NCI-H226 (cell line): ENCODE measurements at regions not wholly inside any gene's neighbourhood (a gene's known extent, or its start where the extent isn't known, plus 50 kb on each side); places are given as distances from the start of the nearest gene placed in this dataset.

Source experiments
- DNase-seq: peaks from one replicate; pipeline ENCODE4 v3.0.0-alpha.2; 2015

GRCh38 chr4:35986537-35986936 is 257.8 kb downstream of the ARAP2 start:
- no peak for DNase-seq

- no peak for DNase-seq
Observed at GRCh38 chr4:35993606-35994005, 250.7 kb downstream of the ARAP2 start.

DNA sequence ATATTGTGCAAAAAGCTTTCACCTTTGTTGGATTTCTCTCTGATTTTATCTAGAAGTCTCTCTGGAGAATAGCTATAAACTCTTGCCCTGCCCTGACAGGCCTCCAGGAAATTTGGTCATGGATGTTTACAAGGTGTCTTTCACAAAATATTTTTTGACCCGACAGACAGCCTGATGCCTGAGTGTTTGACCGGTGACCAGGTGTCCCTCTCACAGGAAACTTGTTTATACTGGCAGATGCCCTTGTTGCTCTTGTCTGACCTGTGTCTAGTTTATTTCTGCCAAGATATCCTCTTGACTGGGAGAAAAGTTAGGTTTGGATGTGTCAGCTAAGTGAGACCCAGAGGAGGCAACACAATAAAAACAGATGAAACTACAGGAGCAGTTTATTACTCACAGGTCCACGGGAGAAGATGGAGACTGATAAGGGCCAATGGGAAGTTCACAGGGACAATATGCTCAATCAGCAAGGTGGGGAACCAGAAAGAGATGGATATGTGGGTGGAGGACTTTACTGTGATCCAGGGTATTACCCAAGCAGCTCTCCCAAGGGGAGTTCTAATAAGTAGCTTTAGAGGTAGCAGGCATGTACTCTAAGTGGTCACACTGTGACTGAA is 243.3 kb downstream of the ARAP2 start:
- DNase-seq, result no peak

- DNase-seq, result no peak
Observed at GRCh38 chr4:36003051-36003450, 241.3 kb downstream of the ARAP2 start.

GRCh38 chr4:36004204-36004851 is 240.0 kb downstream of the ARAP2 start:
- no peak for DNase-seq

GRCh38 chr4:36006226-36006625 is 238.1 kb downstream of the ARAP2 start:
- DNase-seq, result peak; percentile 85

- DNase-seq, result no peak
Observed at GRCh38 chr4:36010397-36010929, 233.9 kb downstream of the ARAP2 start.

DNA sequence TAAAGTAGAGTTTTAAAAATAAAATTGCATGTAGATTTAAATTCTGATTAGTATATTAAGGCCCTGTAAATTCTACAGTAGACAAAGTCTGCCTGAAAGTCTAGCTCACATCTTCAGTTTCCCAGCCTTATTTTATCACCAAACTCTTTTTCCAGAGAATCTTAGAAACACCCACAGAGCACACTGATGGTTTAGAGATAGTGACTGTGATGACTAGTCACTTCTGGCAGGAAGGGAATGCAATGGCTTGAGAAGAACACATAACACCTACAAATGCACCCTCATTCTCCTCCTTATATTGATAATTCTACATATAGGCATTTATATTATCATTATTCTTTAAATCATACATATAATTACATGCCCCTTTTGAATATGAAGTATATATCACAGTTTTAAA is 232.9 kb downstream of the ARAP2 start:
- DNase-seq, result peak; percentile 22

DNA sequence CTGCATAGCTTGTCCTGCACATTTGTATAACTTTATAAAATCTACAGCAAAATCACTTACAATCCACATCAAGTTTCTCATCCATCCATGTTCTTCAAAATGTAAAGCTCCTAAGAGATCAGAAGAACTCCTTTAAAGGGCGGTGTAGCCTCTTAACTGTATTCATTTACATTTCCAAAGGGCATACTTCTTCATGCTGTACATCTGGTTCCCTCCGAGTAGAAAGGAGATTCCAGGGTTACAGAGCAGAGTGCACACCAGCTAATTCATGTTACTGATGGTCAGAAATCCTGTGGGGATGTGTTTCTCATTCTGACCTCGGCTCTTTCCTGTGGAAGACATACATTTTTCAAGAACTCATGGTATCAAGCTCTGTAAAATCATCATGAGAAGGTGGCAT is 231.8 kb downstream of the ARAP2 start:
- no peak for DNase-seq

DNA sequence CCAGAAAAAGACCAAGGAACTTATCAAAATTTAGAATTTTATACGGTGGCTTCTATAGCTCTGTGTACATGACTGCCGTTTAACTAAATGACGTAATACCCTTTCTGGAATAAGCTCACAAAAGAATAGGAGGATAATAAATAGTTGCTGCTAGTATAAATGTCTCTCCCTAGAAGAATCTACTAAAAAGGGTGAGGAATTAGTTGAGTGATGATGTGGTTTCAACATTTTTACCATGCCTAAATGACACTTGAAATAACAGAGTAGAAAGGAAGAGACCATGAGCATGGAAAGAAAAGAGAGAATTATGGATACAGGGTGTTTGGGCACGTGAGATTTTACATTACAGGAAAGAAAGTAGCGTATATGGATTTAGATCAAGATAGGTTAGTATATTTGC is 231.1 kb downstream of the ARAP2 start:
- no peak for DNase-seq
